NCI-H1092 treated with DMSO at 0.1 percent for 48 hours (cell line): ENCODE measurements at regions not wholly inside any gene's neighbourhood (a gene's known extent, or its start where the extent isn't known, plus 50 kb on each side); places are given as distances from the start of the nearest gene placed in this dataset.

Experiments used
- DNase-seq: peaks from one replicate; lab custom pipeline; 2025; lab: John Stamatoyannopoulos, UW

DNA sequence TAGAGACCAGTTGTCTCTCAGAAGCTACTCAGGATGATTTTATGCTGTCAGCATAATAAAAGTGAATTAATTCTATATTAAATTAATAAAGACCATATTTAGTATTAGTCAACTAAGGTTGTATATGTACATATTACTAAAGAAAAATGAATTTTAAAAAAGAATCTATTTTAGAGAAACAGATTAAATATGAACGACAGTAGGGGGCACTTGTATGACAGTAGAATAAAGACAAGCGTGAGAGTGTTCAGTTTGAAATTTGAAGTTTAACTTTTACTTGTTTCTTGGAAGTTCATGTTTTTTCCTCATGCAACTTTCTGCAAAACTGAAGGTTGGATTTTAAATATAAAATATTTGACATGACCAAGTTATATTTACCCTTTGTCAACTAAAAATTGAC is 67.9 kb upstream of the MACF1 start:
- DNase-seq = no peak

DNA sequence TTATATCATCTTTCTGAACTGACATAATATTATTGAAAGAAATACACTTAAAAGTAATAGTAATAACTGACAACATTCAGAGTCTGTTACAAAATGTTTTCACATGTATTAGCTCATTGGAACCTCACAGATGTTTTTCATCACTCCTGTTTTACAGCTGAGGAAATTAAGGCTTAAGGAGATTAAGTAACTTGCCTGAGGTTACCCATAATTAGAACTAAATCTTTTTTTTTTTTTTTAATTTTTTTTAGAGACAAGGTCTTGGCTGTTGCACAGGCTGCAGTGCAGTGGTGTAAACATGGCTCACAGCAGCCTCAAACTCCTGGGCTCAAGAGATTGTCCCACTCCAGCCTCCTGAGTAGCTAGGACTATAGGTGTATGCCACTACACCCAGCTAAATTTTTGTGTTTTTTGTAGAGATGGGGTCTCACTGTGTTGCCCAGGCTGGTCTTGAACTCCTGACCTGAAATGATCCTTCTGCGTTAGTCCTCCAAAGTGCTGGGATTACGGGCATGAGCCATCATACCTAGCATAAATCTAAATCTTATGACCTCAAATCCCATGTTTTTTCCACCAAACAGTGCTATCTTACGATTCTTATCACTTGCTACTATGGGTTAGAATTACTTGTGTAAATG is 64.7 kb upstream of the MACF1 start:
- no peak for DNase-seq

DNA sequence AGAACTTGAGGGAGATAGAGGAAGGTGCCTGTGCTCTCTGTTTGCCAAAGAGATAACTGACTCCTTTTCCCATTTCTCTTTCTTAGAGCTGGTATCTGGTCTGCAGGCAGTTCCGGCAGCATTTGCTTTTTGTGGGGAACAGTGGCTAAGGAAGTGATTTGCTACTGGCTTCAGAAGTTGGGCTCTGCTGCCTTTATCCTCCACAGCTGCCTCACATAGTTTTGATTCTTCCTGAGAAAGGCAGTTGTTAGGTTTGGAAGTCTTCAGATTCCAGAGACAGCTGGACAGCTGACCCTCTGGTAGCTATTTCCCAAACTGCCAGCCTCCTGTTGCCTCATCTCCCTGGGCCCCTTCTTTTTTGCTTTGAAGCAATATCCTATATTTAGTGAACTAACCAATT is 62.6 kb upstream of the MACF1 start:
- no peak for DNase-seq

DNA sequence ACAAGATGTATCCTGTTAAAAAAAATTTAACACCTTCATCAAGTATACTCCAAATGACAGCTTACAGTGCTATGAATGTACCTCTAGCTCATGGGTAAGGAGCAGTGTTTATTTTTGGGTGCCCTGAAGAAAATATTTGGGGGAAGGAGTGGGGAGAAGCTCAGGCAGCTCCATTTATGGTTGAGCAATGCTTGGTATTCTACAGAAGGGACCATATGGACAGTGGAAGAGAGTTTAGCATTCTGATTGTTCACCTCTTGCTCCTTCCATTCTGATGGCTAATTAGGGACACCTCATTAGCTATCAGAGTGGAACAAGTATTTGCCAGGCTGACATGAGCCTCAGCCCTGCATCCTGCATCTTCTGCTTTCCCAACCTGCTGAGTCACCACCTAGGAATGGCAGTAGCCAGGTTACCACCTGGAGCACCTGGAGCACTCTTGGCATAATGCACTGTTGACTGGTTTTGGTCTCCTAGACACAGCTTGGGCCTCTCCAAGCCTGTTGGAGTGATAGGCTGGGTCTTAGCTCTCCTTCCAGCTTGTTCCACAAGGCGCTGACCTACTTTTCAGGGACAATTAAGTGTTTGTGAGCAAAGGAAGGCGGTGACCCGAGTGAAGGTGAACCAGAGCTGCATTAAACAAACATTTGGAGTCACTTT is 62.0 kb upstream of the MACF1 start:
- DNase-seq = no peak

DNA sequence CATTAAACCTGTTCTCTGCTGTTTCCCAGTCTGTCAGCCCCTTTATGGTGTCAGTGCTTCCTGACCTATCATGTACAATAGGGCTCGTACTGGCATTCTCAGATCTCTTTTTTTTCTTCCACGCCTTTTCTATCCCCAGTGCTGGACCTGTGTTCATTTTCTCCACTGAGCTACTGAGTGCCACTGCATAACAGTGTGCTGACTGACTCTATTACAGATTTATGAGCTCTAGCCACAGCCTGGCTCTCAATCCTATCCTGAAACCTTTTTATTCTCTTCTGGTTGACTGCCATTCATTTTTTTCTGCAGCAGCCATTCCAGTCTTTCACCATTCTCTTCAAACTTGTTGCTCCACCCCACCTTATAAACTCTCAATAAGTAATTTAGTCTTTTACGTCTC is 59.6 kb upstream of the MACF1 start:
- no peak for DNase-seq

DNA sequence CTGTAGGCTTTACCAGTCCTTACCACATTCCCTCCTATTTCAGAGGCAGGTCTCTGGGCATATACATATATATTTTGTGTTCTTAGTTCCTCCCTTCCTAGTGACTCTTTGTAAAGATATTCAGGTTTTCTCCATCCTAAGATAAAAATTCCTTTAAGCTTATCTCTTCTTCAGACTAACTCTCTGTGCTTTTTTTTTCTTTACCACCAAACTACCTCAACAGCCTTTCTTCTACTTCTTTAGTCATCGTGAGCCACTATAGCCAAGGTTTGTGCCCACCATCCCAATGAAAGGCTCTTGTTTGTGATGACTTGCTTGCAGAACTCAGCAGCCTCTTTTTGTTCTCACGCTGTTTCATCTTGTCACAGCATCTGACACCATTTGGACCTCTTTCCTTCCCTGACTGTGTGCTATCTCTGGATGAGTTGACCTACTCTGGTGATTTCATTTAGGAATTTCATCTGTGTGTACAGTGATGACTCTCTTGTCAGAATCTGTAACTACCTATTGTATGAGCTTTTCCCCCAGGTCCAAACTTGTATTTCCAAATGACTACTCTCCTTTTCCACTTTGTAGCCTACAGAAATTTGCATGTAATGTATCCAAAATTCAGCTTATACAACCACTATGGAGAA is 59.0 kb upstream of the MACF1 start:
- no peak for DNase-seq

DNA sequence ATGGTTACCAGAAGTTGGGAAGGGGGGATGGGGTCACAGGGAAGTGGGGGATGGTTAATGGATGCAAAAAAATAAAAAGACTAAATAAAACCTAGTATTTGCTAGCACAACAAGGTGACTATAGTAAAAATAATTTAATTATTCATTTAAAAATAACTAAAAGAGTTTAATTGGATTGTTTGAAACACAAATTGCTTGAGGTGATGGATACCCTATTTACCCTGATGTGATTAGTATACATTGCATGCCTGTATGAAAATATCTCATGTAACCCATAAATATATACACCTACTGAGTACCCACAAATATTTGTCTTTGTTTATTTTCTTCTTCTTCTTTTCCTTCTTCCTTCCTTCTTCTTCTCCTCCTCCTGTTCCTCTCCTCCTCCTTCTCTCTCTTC is 57.8 kb upstream of the MACF1 start:
- DNase-seq = no peak

DNA sequence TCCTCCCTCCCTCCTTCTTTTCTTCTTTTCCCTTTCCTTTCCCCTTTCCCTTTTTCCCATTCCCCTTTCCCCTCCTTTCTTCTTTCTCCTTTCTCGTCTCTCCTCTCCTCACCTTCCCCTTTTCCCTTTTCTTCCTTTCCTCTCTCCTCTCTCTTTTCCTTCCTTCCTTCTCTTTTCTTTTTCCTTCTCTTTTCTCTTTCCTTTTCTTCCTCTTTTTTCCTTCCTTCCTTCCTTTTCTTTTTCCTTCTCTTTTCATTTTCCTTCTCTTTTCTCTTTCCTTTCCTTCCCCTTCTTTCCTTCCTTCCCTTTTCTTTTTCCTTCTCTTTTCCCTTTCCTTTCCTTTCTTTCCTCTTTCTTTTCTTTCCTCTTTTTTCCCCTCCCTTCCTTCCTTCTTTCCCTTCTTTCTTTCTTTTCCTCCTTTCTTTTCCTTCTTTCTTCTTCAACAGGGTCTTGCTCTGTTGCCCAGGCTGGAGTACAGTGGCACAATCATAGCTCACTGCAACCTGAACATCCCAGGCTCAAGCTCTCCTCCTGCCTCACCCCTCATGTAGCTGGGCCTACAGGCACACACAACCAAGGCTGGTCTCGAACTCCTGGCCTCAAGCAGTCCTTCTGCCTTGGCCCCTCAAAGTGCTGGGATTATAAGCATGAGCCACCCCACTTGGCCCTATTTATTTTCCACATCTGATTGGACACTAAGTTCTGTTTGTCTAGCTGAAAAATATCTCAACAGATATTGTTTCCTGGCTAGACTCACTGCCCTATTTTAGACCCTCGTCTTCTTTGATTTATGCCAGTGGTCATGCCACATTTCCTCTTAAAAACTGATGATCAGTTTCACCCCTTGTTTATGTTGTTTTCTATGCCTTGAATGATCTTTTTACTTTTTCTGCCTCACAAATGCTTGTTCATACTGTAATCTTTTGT is 57.1 kb upstream of the MACF1 start:
- no peak for DNase-seq

DNA sequence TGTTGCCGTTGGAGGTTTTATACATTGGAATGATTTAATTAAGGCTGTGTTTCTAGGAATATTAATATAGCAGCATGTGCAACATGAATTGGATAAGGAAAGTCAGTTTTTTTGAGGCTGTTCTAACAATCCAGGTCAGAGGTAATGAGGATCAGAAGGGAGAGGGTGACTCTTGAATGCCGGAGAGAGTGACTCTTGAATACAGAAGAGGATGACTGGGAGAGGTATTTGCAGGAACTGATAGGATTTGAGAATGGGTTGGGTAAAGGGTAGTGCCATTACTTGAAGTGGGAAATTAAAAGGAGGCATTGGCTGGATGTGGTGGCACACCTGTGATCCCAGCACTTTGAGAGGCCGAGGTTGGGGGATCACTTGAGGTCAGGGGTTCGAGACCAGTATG is 55.6 kb upstream of the MACF1 start:
- no peak for DNase-seq

DNA sequence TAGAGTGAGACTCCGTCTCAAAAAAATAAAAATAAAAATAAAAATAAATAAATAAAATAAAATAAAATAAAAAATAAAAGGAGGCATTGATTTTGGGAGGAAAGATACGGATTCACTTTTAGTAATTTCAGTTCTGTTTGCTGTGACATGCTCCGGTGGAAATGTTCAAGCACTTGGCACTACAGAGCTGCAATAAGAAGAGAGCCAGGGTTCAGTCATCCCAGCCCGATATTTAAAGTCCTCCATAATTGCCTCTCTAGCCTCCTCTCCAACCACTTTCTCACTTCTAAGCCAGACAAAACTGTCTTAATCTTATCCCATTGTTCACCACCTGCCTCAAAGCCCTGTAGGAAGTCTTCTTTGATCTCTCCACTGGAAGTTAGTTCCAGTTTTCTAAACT is 55.0 kb upstream of the MACF1 start:
- DNase-seq = no peak

DNA sequence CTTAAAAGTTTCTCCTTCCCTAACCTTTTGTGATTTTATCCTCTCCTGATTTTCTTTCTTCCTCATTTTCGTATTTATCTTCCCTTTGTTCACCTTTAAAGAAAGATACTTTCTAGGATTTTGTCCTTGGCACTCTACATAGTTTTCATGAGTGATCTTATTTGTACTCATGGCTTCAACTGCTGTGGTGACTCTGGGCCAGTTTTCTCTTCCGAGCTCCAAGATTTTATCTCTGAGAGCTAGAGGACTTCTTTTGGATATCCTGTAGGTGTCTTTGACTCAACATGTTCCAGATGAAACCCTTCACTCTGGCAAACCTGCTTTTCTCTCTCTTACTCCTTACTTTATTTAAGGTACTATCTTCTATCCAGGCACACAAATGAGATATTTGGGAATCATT is 53.7 kb upstream of the MACF1 start:
- DNase-seq = no peak

DNA sequence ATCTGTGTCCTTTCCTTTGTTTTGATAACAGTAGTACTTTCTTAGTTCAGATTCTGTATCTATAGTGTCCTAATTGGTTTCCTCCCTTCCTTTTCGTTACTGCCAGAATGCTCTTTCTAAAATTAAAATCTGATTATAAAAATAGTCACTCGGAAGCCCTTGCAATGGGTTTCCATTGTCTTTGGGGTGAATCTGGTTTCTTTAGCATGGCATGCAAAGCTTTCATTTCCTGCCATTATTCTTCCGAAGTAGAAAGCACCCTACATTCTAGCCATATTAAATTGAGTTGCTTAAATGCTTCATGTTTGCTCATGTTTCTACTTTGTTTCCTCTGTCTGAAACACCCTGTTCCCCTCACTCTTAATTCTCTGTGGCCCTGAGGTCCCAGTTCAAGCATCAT is 53.2 kb upstream of the MACF1 start:
- no peak for DNase-seq

DNA sequence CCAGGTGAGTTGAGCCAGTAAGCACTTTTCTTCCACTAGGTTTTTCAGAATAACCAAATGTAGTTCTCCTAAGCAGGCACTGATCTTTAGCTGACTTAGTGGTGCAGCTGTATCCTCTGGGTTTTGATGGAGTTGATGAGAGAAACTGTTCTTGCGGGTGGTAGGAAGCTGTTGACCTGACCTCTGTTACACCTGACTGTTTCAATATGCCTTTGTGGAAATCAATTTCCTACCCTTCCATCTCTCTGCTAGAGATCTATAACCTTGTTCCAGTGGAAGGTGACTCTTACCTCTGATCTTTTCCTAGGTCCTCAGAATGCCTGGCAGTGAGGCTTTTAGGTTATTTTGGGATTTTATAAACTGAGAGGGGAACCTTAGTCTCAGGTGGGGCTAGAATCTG is 51.6 kb upstream of the MACF1 start:
- DNase-seq = no peak

DNA sequence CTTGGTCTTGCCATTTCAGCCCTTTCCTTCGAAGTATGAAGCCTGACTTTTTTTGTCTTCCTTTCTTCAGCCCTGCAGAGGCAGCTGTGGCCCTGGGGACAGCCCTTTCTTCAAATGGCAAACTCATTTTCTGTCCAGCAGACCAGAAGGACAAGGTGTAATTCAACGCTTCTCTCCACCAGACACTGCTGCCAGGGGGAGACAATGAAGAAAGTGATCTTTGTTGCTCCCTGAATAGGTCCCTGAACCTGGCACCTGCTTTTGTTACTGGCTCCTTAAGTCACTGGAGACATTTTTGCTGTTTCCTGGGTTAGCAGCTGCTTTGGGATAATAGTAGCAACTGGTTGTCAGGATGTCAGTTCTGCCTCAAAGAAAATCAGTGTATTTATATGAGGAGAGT is 50.8 kb upstream of the MACF1 start:
- no peak for DNase-seq

DNA sequence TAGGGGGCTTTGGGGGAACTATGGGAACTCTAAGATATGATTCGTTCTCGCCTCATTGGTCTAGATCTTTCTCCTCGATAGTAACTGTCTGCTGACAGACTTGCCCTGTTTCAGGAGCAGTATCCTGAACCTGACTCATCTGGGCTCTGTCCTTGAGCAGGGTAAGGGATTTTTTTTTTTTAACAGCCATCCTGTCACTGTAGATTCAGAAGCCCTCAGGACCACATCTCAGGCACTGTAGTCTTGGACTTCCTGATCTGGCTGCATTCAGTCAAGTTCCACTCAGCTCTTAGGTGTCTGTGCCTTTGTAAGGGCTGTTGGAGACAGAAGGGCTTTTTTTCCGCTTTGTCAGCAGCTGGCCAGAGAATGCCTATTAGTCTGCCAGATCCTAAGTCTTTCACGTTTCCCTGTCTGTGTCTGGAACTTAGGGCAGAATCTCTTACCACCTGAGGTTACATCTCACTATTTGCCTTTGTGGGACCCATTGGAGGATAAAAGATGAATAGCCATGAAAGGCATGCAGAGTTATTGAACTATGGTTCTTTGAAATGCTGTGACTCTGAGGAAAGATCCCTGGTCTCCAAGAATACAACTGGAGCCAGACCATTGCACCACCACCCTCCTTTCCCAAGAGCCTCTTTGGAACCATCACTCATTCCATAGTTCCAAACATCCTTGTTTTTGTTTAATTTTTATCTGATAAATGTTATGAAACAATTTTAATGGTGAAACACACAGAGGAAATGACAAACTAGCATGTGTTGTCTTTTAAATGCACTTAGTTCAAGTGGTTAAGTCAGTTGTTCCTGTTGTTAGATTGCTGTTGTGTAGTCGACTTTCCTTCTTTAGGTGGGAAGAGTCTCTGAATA is 49.7 kb upstream of the MACF1 start:
- DNase-seq = peak; percentile 27
